Transverse colon (tissue), 4 donors: ENCODE measurements at regions not wholly inside any gene's neighbourhood (a gene's known extent, or its start where the extent isn't known, plus 50 kb on each side); places are given as distances from the start of the nearest gene placed in this dataset.

Experiments used
- POLR2AphosphoS5 ChIP-seq, 3 donors: sonication (generic); formaldehyde crosslinking; IDR thresholded peaks; one replicate each; pipeline ENCODE4 v1.6.1; 2016; ENCODE audit warnings: antibody characterized with exemption in 3 of 3
- TF ChIP-seq, protein P1 (sequence below), 5 experiments: fragments of 200-600 bp in 3 of 5; fragments of 450-650 bp in 2 of 5; sonication (generic) in 3 of 5; IDR thresholded peaks; 1 replicate in 2 of 5; 2 replicates in 3 of 5; pipeline ENCODE4 v1.5.1; 2016 to 2017; ENCODE audit warnings: antibody characterized with exemption in 5 of 5, inconsistent platforms in 3 of 5, mild to moderate bottlenecking in 2 of 5, moderate library complexity in 1 of 5

- TF ChIP-seq, protein P1, sequence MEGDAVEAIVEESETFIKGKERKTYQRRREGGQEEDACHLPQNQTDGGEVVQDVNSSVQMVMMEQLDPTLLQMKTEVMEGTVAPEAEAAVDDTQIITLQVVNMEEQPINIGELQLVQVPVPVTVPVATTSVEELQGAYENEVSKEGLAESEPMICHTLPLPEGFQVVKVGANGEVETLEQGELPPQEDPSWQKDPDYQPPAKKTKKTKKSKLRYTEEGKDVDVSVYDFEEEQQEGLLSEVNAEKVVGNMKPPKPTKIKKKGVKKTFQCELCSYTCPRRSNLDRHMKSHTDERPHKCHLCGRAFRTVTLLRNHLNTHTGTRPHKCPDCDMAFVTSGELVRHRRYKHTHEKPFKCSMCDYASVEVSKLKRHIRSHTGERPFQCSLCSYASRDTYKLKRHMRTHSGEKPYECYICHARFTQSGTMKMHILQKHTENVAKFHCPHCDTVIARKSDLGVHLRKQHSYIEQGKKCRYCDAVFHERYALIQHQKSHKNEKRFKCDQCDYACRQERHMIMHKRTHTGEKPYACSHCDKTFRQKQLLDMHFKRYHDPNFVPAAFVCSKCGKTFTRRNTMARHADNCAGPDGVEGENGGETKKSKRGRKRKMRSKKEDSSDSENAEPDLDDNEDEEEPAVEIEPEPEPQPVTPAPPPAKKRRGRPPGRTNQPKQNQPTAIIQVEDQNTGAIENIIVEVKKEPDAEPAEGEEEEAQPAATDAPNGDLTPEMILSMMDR (IDR thresholded peaks at IDR 0.05), result no peak
- TF ChIP-seq POLR2AphosphoS5 (IDR thresholded peaks at IDR 0.05), result no peak
Measured at GRCh38 chr7:4436936-4437335, 245.2 kb upstream of the FOXK1 start.
